Esophagus muscularis mucosa (tissue), 4 donors: ENCODE measurements at regions not wholly inside any gene's neighbourhood (a gene's known extent, or its start where the extent isn't known, plus 50 kb on each side); places are given as distances from the start of the nearest gene placed in this dataset.
A peak's percentile ranks its signal among the peaks of the same experiment; 100 is the strongest.

ENCODE experiments used
- DNase-seq: peaks from one replicate; pipeline ENCODE4 v3.0.0-alpha.2; 2017; ENCODE audit errors: extremely low spot score
- H3K27ac ChIP-seq, 4 donors: fragments of 200-600 bp; sonication (generic); replicated peaks in 1 of 4; 1 replicate in 3 of 4; 2 replicates in 1 of 4; pipeline ENCODE4 v1.5.1; 2016 to 2019; ENCODE audit warnings: mild to moderate bottlenecking in 1 of 4
- H3K27me3 ChIP-seq, 4 donors: fragments of 200-600 bp; sonication (generic); one replicate each; pipeline versions ENCODE4 v1.5.1 to v1.6.0; 2016 to 2019
- H3K36me3 ChIP-seq, 4 donors: fragments of 200-600 bp; sonication (generic); one replicate each; pipeline ENCODE4 v1.5.1; 2016 to 2019
- H3K4me1 ChIP-seq, 4 donors: fragments of 200-600 bp; sonication (generic); one replicate each; pipeline ENCODE4 v1.5.1; 2016 to 2019
- H3K4me3 ChIP-seq, 4 donors: fragments of 200-600 bp; sonication (generic); 1 replicate in 2 of 4; 2 replicates in 2 of 4; pipeline ENCODE4 v1.5.1; 2016 to 2019; ENCODE audit warnings: mild to moderate bottlenecking in 4 of 4, moderate library complexity in 1 of 4
- H3K9me3 ChIP-seq, 4 donors: fragments of 200-600 bp; sonication (generic); 1 replicate in 3 of 4; 2 replicates in 1 of 4; pipeline ENCODE4 v1.5.1; 2016 to 2019
- CTCF ChIP-seq, 3 experiments: fragments of 200-600 bp in 2 of 3; fragments of 450-650 bp in 1 of 3; sonication (generic) in 2 of 3; IDR thresholded peaks; one replicate each; pipeline ENCODE4 v1.5.1; 2017 to 2019; ENCODE audit warnings: antibody characterized with exemption in 3 of 3, mild to moderate bottlenecking in 2 of 3, moderate library complexity in 1 of 3
- EP300 ChIP-seq: sonication (generic); formaldehyde crosslinking; IDR thresholded peaks from one replicate; pipeline ENCODE4 v1.6.1; 2017; ENCODE audit warnings: antibody characterized with exemption
- POLR2A ChIP-seq: fragments of 450-650 bp; IDR thresholded peaks from one replicate; pipeline ENCODE4 v1.6.1; 2017; ENCODE audit warnings: antibody characterized with exemption, moderate library complexity, mild to moderate bottlenecking, low read depth
- POLR2AphosphoS5 ChIP-seq, 2 donors: sonication (generic); formaldehyde crosslinking; IDR thresholded peaks; one replicate each; pipeline ENCODE4 v1.6.1; 2017; ENCODE audit warnings: antibody characterized with exemption in 2 of 2
- WGBS: methylation state at CpG from one replicate; pipeline ENCODE4 v1.1.5; 2018; 5-methylcytosine and 5-hydroxymethylcytosine counted together
- intact Hi-C: fragments of 100-400 bp; cut with DNase I; formaldehyde crosslinking; loops from one replicate; pipeline ENCODE4 v1.15.1; 2023

- H3K36me3 ChIP-seq = no peaks in the 10 kb centered on the region
- peaks cover 6 to 12% (median 10%) of the 10 kb centered on the region in 4 donors for H3K4me1 ChIP-seq
- TF ChIP-seq EP300 (no peak), POLR2A (no peak)
- no peaks in the 10 kb centered on the region for H3K9me3 ChIP-seq
- peak; percentile 42 for DNase-seq
- H3K27ac ChIP-seq = no peak overlapping the region
- intact Hi-C loops = loop anchor here (5.0 kb wide), 3 partner anchors 108 to 247 kb away; partner anchors contain the start of gene BCL6B
- no peak overlapping the region for H3K4me3 ChIP-seq
- peaks cover 0 to 44% (median 2%) of the 10 kb centered on the region in 4 donors for H3K27me3 ChIP-seq
- WGBS = 40% methylated on average over 2 of the region's 6 CpGs
Observed at GRCh38 chr17:6914711-6915110, 81.1 kb upstream of the ALOX12 start.

GRCh38 chr17:6915620-6916019 lies 80.2 kb upstream of the ALOX12 start:
- intact Hi-C loops = no loop called here
- TF ChIP-seq CTCF (IDR thresholded peaks at IDR 0.05) (no peak), POLR2AphosphoS5 (IDR thresholded peaks at IDR 0.05) (no peak), EP300 (no peak), POLR2A (no peak)
- Histone ChIP-seq H3K27me3 (peaks cover 0 to 50% (median 2%) of the 10 kb centered on the region in 4 donors), H3K27ac (no peak overlapping the region), H3K4me1 (peaks cover 6 to 12% (median 10%) of the 10 kb centered on the region in 4 donors), H3K9me3 (no peaks in the 10 kb centered on the region), H3K4me3 (no peak overlapping the region), H3K36me3 (no peaks in the 10 kb centered on the region)
- WGBS = 79% methylated on average over 4 of the region's 4 CpGs
- DNase-seq = peak; percentile 4

GRCh38 chr17:6919158-6919557 lies 76.7 kb upstream of the ALOX12 start:
- DNase-seq = peak; percentile 77
- Histone ChIP-seq H3K27me3 (peaks cover 0 to 29% (median 2%) of the 10 kb centered on the region in 4 donors), H3K36me3 (no peaks in the 10 kb centered on the region), H3K27ac (no peak overlapping the region), H3K4me1 (peaks cover 3 to 5% (median 4%) of the 10 kb centered on the region in 4 donors), H3K9me3 (no peaks in the 10 kb centered on the region), H3K4me3 (no peak overlapping the region)
- whole genome bisulfite sequencing = 84% methylated on average over 6 of the region's 6 CpGs
- intact Hi-C loops = no loop called here
- TF ChIP-seq EP300 = no peak
- TF ChIP-seq POLR2AphosphoS5 (IDR thresholded peaks at IDR 0.05) = no peak
- no peak for TF ChIP-seq CTCF (IDR thresholded peaks at IDR 0.05)

- H3K9me3 ChIP-seq = no peaks in the 10 kb centered on the region
- H3K36me3 ChIP-seq = no peaks in the 10 kb centered on the region
- H3K27me3 ChIP-seq = peaks cover 0 to 14% (median 0%) of the 10 kb centered on the region in 4 donors
- H3K4me1 ChIP-seq = no peaks in the 10 kb centered on the region
- intact Hi-C loops = no loop called here
- 88% methylated on average over 8 of the region's 8 CpGs for WGBS
- no peak for TF ChIP-seq EP300
- no peak for TF ChIP-seq POLR2A
- no peak for TF ChIP-seq POLR2AphosphoS5 (IDR thresholded peaks at IDR 0.05)
- no peak for TF ChIP-seq CTCF (IDR thresholded peaks at IDR 0.05)
- no peak overlapping the region for H3K27ac ChIP-seq
- peak; percentile 8 for DNase-seq
- H3K4me3 ChIP-seq = no peak overlapping the region
Observed at GRCh38 chr17:6923385-6923784, 72.5 kb upstream of the ALOX12 start.

GRCh38 chr17:6924208-6924607 lies 71.6 kb upstream of the ALOX12 start:
- Histone ChIP-seq H3K36me3 (no peaks in the 10 kb centered on the region), H3K27me3 (peaks cover 0 to 12% (median 0%) of the 10 kb centered on the region in 4 donors), H3K9me3 (no peaks in the 10 kb centered on the region), H3K27ac (no peak overlapping the region), H3K4me3 (no peak overlapping the region), H3K4me1 (no peaks in the 10 kb centered on the region)
- no peak for TF ChIP-seq POLR2AphosphoS5 (IDR thresholded peaks at IDR 0.05)
- no peak for TF ChIP-seq EP300
- TF ChIP-seq POLR2A = no peak
- no peak for TF ChIP-seq CTCF (IDR thresholded peaks at IDR 0.05)
- peak; percentile 1 for DNase-seq
- intact Hi-C loops = no loop called here
